ENCODE measurements at regions not wholly inside any gene's neighbourhood (a gene's known extent, or its start where the extent isn't known, plus 50 kb on each side); places are given as distances from the start of the nearest gene placed in this dataset.

- no peak for DNase-seq (ENCODE audit: low read depth)
These were observed 54.5 kb upstream of the FAM78B start for GRCh38 chr1:166221316-166221715.

GRCh38 chr1:166233750-166234366, 67.1 kb upstream of the FAM78B start:
- no peak for DNase-seq (ENCODE audit: low read depth)

- DNase-seq (ENCODE audit: low read depth): no peak
These were observed 68.9 kb upstream of the FAM78B start for GRCh38 chr1:166235728-166236127.

- no peak for DNase-seq (ENCODE audit: low read depth)
These were observed 70.9 kb upstream of the FAM78B start for GRCh38 chr1:166237675-166238074.

GRCh38 chr1:166253076-166253779, 86.4 kb upstream of the FAM78B start:
- no peak for DNase-seq (ENCODE audit: low read depth)

- no peak for DNase-seq (ENCODE audit: low read depth)
These were observed 91.2 kb upstream of the FAM78B start for GRCh38 chr1:166258017-166258416.

GRCh38 chr1:166261511-166261910, 94.7 kb upstream of the FAM78B start:
- no peak for DNase-seq (ENCODE audit: low read depth)

- no peak for DNase-seq (ENCODE audit: low read depth)
These were observed 103.8 kb upstream of the FAM78B start for GRCh38 chr1:166270476-166271150.

- no peak for DNase-seq (ENCODE audit: low read depth)
These were observed 104.3 kb upstream of the FAM78B start for GRCh38 chr1:166271151-166271538.

GRCh38 chr1:166272155-166272554, 105.4 kb upstream of the FAM78B start:
- no peak for DNase-seq (ENCODE audit: low read depth)

GRCh38 chr1:166272851-166273250, 106.0 kb upstream of the FAM78B start:
- DNase-seq (ENCODE audit: low read depth): no peak

- DNase-seq (ENCODE audit: low read depth): no peak
These were observed 106.8 kb upstream of the FAM78B start for GRCh38 chr1:166273618-166274017.

GRCh38 chr1:166282391-166283137, 115.8 kb upstream of the FAM78B start:
- no peak for DNase-seq (ENCODE audit: low read depth)

- DNase-seq (ENCODE audit: low read depth): no peak
These were observed 116.4 kb upstream of the FAM78B start for GRCh38 chr1:166283190-166283589.

- no peak for DNase-seq (ENCODE audit: low read depth)
These were observed 116.8 kb upstream of the FAM78B start for GRCh38 chr1:166283600-166283999.

- DNase-seq (ENCODE audit: low read depth): no peak
These were observed 122.7 kb upstream of the FAM78B start for GRCh38 chr1:166289309-166290050.

- DNase-seq (ENCODE audit: low read depth): no peak
These were observed 128.9 kb upstream of the FAM78B start for GRCh38 chr1:166295656-166296055.

GRCh38 chr1:166297993-166298392, 131.2 kb upstream of the FAM78B start:
- DNase-seq (ENCODE audit: low read depth): no peak

GRCh38 chr1:166300767-166301166, 134.0 kb upstream of the FAM78B start:
- DNase-seq (ENCODE audit: low read depth): no peak

- DNase-seq (ENCODE audit: low read depth): no peak
These were observed 136.4 kb upstream of the FAM78B start for GRCh38 chr1:166302989-166303758.

GRCh38 chr1:166304131-166304530, 137.3 kb upstream of the FAM78B start:
- DNase-seq (ENCODE audit: low read depth): no peak

Data from stimulated activated CD8-positive, alpha-beta memory T cell treated with anti-CD3 and anti-CD28 coated beads, Interleukin-12 subunit alpha, Interleukin-12 subunit beta, amount 100 ng/mL, for 1 hour (primary cell).